ENCODE measurements at regions not wholly inside any gene's neighbourhood (a gene's known extent, or its start where the extent isn't known, plus 50 kb on each side); places are given as distances from the start of the nearest gene placed in this dataset.

GRCh38 chr7:25876092-25876491, 275.9 kb upstream of the NFE2L3 start:
- Histone ChIP-seq H3K27me3 (ENCODE audit: control insufficient read depth in 1 of 2, insufficient read depth in 2 of 2, low read length in 2 of 2) (peaks cover 30 to 66% of the 10 kb centered on the region in 2 donors), H3K4me1 (ENCODE audit: control insufficient read depth in 1 of 2, insufficient read depth in 2 of 2, low read length in 2 of 2) (no peaks in the 10 kb centered on the region)

GRCh38 chr7:25877802-25878789, 273.9 kb upstream of the NFE2L3 start:
- Histone ChIP-seq H3K9ac (ENCODE audit: low read depth in 1 of 2, low read length in 2 of 2) (no peak overlapping the region), H3K4me1 (ENCODE audit: control insufficient read depth in 1 of 2, insufficient read depth in 2 of 2, low read length in 2 of 2) (no peaks in the 10 kb centered on the region), H3K4me3 (ENCODE audit: low read depth in 1 of 2, low read length in 2 of 2) (no peak overlapping the region), H3K27me3 (ENCODE audit: control insufficient read depth in 1 of 2, insufficient read depth in 2 of 2, low read length in 2 of 2) (peaks cover 32 to 55% of the 10 kb centered on the region in 2 donors), H3K36me3 (ENCODE audit: control insufficient read depth in 1 of 2, insufficient read depth in 2 of 2, low read length in 2 of 2) (no peaks in the 10 kb centered on the region), H3K9me3 (ENCODE audit: control insufficient read depth in 1 of 2, low read length in 2 of 2) (no peaks in the 10 kb centered on the region), H3K27ac (ENCODE audit: low read depth, low read length) (no peak overlapping the region)

More at GRCh38 chr7:25876092-25876491, 275.9 kb upstream of the NFE2L3 start:
- no peaks in the 10 kb centered on the region for H3K9me3 ChIP-seq (ENCODE audit: control insufficient read depth in 1 of 2, low read length in 2 of 2)
- H3K27ac ChIP-seq (ENCODE audit: low read depth, low read length) = no peak overlapping the region
- H3K4me3 ChIP-seq (ENCODE audit: low read depth in 1 of 2, low read length in 2 of 2) = no peak overlapping the region
- H3K9ac ChIP-seq (ENCODE audit: low read depth in 1 of 2, low read length in 2 of 2) = no peak overlapping the region
- no peaks in the 10 kb centered on the region for H3K36me3 ChIP-seq (ENCODE audit: control insufficient read depth in 1 of 2, insufficient read depth in 2 of 2, low read length in 2 of 2)

- no peaks in the 10 kb centered on the region for H3K36me3 ChIP-seq (ENCODE audit: control insufficient read depth in 1 of 2, insufficient read depth in 2 of 2, low read length in 2 of 2)
- no peak overlapping the region for H3K9ac ChIP-seq (ENCODE audit: low read depth in 1 of 2, low read length in 2 of 2)
- no peaks in the 10 kb centered on the region for H3K9me3 ChIP-seq (ENCODE audit: control insufficient read depth in 1 of 2, low read length in 2 of 2)
- H3K27me3 ChIP-seq (ENCODE audit: control insufficient read depth in 1 of 2, insufficient read depth in 2 of 2, low read length in 2 of 2) = peaks cover 40 to 57% of the 10 kb centered on the region in 2 donors
- H3K4me3 ChIP-seq (ENCODE audit: low read depth in 1 of 2, low read length in 2 of 2) = no peak overlapping the region
- no peaks in the 10 kb centered on the region for H3K4me1 ChIP-seq (ENCODE audit: control insufficient read depth in 1 of 2, insufficient read depth in 2 of 2, low read length in 2 of 2)
- H3K27ac ChIP-seq (ENCODE audit: low read depth, low read length) = no peak overlapping the region
Measured at GRCh38 chr7:25879799-25880198, 272.2 kb upstream of the NFE2L3 start.

- peaks cover 41 to 43% of the 10 kb centered on the region in 2 donors for H3K27me3 ChIP-seq (ENCODE audit: control insufficient read depth in 1 of 2, insufficient read depth in 2 of 2, low read length in 2 of 2)
- no peaks in the 10 kb centered on the region for H3K9me3 ChIP-seq (ENCODE audit: control insufficient read depth in 1 of 2, low read length in 2 of 2)
- H3K36me3 ChIP-seq (ENCODE audit: control insufficient read depth in 1 of 2, insufficient read depth in 2 of 2, low read length in 2 of 2) = no peaks in the 10 kb centered on the region
- no peak overlapping the region for H3K9ac ChIP-seq (ENCODE audit: low read depth in 1 of 2, low read length in 2 of 2)
- no peak overlapping the region for H3K27ac ChIP-seq (ENCODE audit: low read depth, low read length)
- no peaks in the 10 kb centered on the region for H3K4me1 ChIP-seq (ENCODE audit: control insufficient read depth in 1 of 2, insufficient read depth in 2 of 2, low read length in 2 of 2)
- H3K4me3 ChIP-seq (ENCODE audit: low read depth in 1 of 2, low read length in 2 of 2) = no peak overlapping the region
Measured at GRCh38 chr7:25881317-25882037, 270.5 kb upstream of the NFE2L3 start.

DNA sequence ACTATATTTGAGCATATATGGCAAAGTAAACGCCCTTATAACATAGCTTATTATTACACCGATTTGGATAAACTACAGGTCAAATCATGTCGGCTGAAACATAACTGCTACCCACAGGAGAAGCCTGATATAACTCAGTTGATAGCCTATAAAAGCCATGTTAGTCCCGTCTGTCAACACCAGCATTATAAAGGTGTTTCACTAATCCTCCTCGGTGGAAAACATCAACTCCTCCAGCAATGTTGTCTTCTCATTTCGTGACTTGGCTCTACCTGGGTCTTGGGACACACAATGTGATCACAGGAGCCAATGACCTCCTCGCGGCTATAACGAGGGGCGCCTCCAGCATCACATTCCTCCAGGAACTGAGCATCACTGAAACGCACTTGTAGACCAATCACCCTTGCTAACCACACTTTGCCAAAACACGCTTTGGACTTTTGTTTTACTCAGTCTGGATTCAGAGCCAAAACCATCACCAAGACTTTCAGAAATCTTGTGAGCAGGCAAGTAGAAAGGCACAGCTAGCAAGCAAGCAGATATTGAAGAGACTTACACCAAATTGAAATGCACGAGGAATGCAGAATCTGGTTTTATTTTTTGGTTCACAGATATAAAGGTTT, 269.7 kb upstream of the NFE2L3 start:
- H3K4me1 ChIP-seq (ENCODE audit: control insufficient read depth in 1 of 2, insufficient read depth in 2 of 2, low read length in 2 of 2) = no peaks in the 10 kb centered on the region
- no peak overlapping the region for H3K9ac ChIP-seq (ENCODE audit: low read depth in 1 of 2, low read length in 2 of 2)
- peaks cover 34 to 46% of the 10 kb centered on the region in 2 donors for H3K27me3 ChIP-seq (ENCODE audit: control insufficient read depth in 1 of 2, insufficient read depth in 2 of 2, low read length in 2 of 2)
- H3K9me3 ChIP-seq (ENCODE audit: control insufficient read depth in 1 of 2, low read length in 2 of 2) = no peaks in the 10 kb centered on the region
- no peak overlapping the region for H3K4me3 ChIP-seq (ENCODE audit: low read depth in 1 of 2, low read length in 2 of 2)
- no peak overlapping the region for H3K27ac ChIP-seq (ENCODE audit: low read depth, low read length)
- H3K36me3 ChIP-seq (ENCODE audit: control insufficient read depth in 1 of 2, insufficient read depth in 2 of 2, low read length in 2 of 2) = no peaks in the 10 kb centered on the region

- no peaks in the 10 kb centered on the region for H3K9me3 ChIP-seq (ENCODE audit: control insufficient read depth in 1 of 2, low read length in 2 of 2)
- no peak overlapping the region for H3K9ac ChIP-seq (ENCODE audit: low read depth in 1 of 2, low read length in 2 of 2)
- H3K4me3 ChIP-seq (ENCODE audit: low read depth in 1 of 2, low read length in 2 of 2) = no peak overlapping the region
- H3K27me3 ChIP-seq (ENCODE audit: control insufficient read depth in 1 of 2, insufficient read depth in 2 of 2, low read length in 2 of 2) = peaks cover 28 to 36% of the 10 kb centered on the region in 2 donors
- H3K36me3 ChIP-seq (ENCODE audit: control insufficient read depth in 1 of 2, insufficient read depth in 2 of 2, low read length in 2 of 2) = no peaks in the 10 kb centered on the region
- no peaks in the 10 kb centered on the region for H3K4me1 ChIP-seq (ENCODE audit: control insufficient read depth in 1 of 2, insufficient read depth in 2 of 2, low read length in 2 of 2)
- H3K27ac ChIP-seq (ENCODE audit: low read depth, low read length) = no peak overlapping the region
Measured at GRCh38 chr7:25884265-25884828, 267.7 kb upstream of the NFE2L3 start.

- H3K9ac ChIP-seq (ENCODE audit: low read depth in 1 of 2, low read length in 2 of 2) = no peak overlapping the region
- no peaks in the 10 kb centered on the region for H3K36me3 ChIP-seq (ENCODE audit: control insufficient read depth in 1 of 2, insufficient read depth in 2 of 2, low read length in 2 of 2)
- H3K9me3 ChIP-seq (ENCODE audit: control insufficient read depth in 1 of 2, low read length in 2 of 2) = no peaks in the 10 kb centered on the region
- peaks cover 25 to 41% of the 10 kb centered on the region in 2 donors for H3K27me3 ChIP-seq (ENCODE audit: control insufficient read depth in 1 of 2, insufficient read depth in 2 of 2, low read length in 2 of 2)
- H3K4me3 ChIP-seq (ENCODE audit: low read depth in 1 of 2, low read length in 2 of 2) = no peak overlapping the region
- no peak overlapping the region for H3K27ac ChIP-seq (ENCODE audit: low read depth, low read length)
- H3K4me1 ChIP-seq (ENCODE audit: control insufficient read depth in 1 of 2, insufficient read depth in 2 of 2, low read length in 2 of 2) = no peaks in the 10 kb centered on the region
Measured at GRCh38 chr7:25885057-25885576, 266.9 kb upstream of the NFE2L3 start.

DNA sequence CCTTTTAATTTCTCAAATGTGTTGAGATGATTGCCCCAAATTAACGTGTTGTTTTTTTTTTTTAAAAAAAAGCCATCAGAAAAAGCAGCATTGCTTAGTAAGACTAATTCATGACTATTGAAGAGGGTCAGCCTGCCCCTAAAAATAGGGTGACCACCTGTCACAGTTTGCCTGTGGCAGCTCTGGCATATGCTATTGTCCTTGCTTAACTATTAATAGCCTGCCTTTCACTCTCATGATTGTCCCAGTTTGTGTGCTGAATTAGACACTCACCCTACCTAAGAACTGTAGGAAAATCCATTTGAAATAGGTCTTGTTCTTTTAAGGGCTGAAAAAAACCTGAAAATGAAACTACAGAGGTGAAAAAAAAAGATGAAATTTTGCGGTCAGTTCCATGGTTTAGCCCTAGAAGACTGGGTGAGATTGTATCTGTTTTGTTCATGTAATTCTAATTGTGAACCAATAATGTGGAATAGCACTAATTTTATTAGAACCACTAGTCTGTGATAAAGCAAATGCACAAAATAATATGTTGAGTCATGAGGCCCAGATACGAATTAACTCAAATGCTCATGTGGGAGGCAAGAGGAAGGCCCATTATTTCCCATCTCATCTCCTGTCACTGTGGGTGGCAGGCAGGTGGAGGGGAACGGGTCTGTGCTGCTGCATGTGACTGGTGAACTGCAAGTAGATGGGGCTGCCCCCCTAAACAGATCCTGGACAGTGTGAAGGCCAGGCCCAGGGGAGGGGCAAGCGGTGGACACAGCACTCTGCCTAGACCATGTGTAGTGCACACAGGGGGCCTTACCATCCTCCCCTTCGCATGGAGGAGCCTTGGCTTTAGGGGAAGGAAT, 265.4 kb upstream of the NFE2L3 start:
- H3K36me3 ChIP-seq (ENCODE audit: control insufficient read depth in 1 of 2, insufficient read depth in 2 of 2, low read length in 2 of 2) = no peaks in the 10 kb centered on the region
- no peaks in the 10 kb centered on the region for H3K9me3 ChIP-seq (ENCODE audit: control insufficient read depth in 1 of 2, low read length in 2 of 2)
- peaks cover 20 to 33% of the 10 kb centered on the region in 2 donors for H3K27me3 ChIP-seq (ENCODE audit: control insufficient read depth in 1 of 2, insufficient read depth in 2 of 2, low read length in 2 of 2)
- no peaks in the 10 kb centered on the region for H3K4me1 ChIP-seq (ENCODE audit: control insufficient read depth in 1 of 2, insufficient read depth in 2 of 2, low read length in 2 of 2)
- no peak overlapping the region for H3K27ac ChIP-seq (ENCODE audit: low read depth, low read length)
- H3K4me3 ChIP-seq (ENCODE audit: low read depth in 1 of 2, low read length in 2 of 2) = no peak overlapping the region
- H3K9ac ChIP-seq (ENCODE audit: low read depth in 1 of 2, low read length in 2 of 2) = no peak overlapping the region

GRCh38 chr7:25887266-25887665, 264.7 kb upstream of the NFE2L3 start:
- no peaks in the 10 kb centered on the region for H3K9me3 ChIP-seq (ENCODE audit: control insufficient read depth in 1 of 2, low read length in 2 of 2)
- H3K4me3 ChIP-seq (ENCODE audit: low read depth in 1 of 2, low read length in 2 of 2) = no peak overlapping the region
- peaks cover 19 to 32% of the 10 kb centered on the region in 2 donors for H3K27me3 ChIP-seq (ENCODE audit: control insufficient read depth in 1 of 2, insufficient read depth in 2 of 2, low read length in 2 of 2)
- no peak overlapping the region for H3K9ac ChIP-seq (ENCODE audit: low read depth in 1 of 2, low read length in 2 of 2)
- no peaks in the 10 kb centered on the region for H3K4me1 ChIP-seq (ENCODE audit: control insufficient read depth in 1 of 2, insufficient read depth in 2 of 2, low read length in 2 of 2)
- H3K36me3 ChIP-seq (ENCODE audit: control insufficient read depth in 1 of 2, insufficient read depth in 2 of 2, low read length in 2 of 2) = no peaks in the 10 kb centered on the region
- no peak overlapping the region for H3K27ac ChIP-seq (ENCODE audit: low read depth, low read length)
